NCI-H345 (cell line): ENCODE measurements at regions not wholly inside any gene's neighbourhood (a gene's known extent, or its start where the extent isn't known, plus 50 kb on each side); places are given as distances from the start of the nearest gene placed in this dataset.
A peak's percentile ranks its signal among the peaks of the same experiment; 100 is the strongest.

ENCODE experiments used
- DNase-seq: peaks from one replicate; lab custom pipeline; 2025; lab: John Stamatoyannopoulos, UW

DNA sequence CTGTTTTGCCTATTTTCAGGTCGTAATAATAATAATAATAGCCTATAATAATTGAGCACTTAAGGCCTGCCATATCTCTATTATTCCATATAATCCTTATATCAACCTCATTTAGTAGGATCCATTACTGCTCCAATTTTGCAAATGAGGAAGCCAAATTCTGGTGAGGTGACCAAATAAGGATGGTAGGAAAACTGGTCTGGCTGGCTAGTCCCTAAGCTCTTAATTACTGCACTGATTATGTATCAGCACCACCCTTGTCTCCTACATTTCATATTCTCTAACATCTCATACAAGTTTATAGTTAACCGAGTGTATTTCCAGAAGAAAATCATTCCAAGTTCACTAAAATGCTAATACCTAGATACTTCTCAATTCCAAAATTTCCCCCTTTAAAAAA lies 166.5 kb upstream of the RGMB start:
- no peak for DNase-seq

DNA sequence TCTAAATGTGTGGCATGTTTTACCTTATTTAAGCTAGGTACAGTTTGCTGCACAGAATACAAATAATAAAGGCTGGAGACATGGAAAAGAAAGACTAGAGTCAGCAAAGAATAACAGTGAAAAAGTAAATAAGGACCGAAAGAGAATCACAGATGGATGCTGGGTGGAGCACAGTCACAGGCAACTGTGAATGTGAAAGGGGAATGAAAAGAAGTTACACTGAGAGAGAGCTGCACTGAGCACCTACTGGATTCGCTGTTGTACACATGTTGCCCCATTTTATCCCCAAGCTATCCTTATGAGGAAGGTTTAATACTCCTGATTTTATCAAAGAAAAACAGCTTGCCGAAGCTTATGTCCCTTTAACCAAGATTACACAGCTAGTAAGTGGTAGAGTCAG lies 165.4 kb upstream of the RGMB start:
- no peak for DNase-seq

DNA sequence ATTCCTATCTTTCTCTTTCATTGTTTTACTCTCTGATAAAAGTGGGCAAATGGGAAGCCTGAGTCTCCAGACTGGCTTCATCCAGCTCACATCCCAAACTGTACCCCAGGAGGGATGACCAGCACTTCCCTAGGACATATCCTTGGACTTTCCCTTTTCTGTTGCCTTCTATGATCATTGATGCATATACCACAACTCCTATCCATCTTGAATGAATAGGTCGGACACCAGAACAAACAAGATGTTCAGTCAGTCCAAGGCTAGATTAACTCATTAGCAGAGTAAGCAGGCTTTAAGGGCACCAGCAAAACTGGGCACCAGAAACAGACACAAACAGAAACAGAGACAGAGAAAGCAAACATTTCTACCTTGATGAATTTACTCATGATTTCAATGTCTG lies 159.1 kb upstream of the RGMB start:
- DNase-seq: no peak

DNA sequence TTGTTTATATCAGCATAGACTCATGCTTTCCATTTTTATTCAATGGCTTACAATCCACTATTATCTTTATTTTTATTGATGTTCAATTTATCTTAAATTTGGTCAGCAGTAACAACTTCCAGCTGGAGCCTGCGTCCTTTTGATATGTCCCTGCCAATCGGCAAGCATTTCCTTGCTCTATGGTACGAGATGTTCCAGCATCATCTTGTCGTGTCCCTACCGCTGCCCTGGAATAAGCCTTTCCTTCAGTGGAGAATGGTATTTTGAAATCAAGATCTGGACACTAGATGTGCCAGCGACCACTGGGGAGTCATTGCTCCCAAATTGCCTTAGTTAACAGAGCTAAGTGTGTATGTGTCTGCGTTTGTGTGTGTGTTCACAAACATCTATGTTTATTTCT lies 151.6 kb upstream of the RGMB start:
- DNase-seq: no peak

DNA sequence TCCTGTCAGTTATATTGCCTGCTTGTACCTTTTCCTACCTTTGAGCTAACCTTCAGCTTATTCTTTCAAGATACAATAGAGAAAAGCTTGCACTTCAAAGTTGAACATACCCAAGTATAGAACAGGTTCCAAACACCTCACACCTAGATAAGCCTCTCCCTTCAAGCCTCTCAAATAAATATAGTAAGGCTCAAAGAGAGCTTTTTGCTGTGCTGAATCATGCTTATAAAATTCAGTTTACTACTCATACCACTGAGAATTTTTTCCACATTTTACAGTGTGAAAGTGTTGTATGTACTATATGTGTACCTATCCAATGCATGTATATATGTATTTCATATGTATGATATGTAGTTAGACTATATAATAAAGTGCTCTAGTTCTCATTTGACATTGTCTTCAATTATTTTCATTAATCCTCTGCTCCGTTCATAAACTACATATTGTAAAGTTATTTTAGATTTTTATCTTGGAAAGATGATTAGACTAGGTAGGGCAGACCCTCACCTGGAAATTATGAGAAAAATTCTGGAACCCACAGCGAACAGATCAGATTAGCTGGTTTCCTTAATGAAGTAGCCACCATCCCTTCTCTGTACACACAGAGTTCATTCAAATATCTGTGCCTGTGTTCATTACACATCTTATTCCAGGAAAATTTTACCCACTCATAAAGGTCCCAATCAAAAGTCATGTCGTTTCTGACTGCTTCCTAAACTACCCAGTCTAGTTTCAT lies 149.2 kb upstream of the RGMB start:
- DNase-seq: no peak

DNA sequence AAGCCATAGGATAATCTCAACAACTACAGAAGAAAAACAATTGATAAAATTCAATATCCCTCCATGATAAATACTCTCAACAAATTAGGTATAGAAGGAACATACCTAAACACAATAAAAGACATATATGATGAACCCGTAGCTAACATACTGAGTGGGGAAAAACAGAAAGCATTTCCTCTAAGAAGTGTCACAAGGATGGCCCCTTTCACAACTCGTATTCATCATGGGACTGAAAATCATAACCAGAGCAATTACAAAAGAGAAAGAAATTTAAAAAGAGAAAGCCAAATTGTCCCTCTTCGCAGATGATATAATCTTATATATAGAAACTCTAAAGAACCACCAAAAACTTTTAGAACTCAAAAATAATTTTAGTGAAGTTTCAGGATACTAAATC lies 146.3 kb upstream of the RGMB start:
- DNase-seq: no peak

DNA sequence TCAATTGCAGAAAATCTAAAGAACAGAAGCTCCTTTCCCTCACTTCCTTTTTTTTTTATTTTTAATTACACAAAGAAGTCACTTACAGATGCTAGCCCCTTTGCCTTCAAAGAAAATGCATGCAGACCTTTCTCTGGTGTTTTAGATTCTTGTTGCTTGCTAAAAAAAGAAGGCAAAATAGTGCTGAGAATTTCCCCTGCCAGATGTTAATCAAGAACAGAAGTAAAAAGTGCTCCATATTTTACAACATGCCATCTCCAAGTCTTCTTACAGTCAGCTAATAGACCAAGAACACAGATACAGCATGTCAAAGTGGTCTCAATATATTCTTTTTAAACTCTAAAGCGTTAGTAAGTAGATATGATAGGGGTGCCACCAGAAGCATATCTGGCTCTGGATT lies 142.8 kb upstream of the RGMB start:
- DNase-seq: no peak

DNA sequence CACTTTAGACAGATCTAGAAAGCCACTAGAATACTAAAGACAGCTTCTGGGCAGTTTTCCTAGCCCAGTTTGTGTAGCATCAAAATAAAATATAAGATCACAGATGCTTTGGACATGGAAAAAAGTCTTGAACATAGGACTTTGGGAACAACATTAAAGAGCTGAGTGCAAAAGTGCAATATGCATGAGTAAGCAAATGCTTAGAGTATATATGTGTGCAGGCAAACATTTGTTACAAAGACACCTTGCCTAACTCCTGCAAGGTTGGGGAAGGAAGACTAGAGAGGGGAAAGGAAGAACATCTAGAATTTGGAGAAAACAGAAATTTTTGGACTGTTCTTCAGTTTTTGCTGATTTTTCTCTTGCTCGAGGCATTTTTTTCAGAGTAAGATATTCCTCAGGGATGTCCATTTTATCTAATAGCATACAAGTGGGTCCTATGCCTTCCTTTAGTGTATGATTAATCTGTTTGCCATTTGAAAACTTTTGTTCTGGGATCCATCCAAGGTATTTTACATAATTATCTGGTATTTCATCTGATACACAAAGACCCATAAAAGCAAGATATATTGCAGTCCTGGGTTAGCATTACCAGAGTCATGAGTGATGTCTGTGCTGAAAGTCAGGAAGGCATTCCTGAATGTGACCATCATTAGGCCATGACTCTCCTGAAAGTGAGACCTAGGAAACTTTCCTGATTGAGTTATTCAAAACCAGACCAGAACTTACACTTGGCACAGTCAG lies 142.0 kb upstream of the RGMB start:
- DNase-seq: no peak

DNA sequence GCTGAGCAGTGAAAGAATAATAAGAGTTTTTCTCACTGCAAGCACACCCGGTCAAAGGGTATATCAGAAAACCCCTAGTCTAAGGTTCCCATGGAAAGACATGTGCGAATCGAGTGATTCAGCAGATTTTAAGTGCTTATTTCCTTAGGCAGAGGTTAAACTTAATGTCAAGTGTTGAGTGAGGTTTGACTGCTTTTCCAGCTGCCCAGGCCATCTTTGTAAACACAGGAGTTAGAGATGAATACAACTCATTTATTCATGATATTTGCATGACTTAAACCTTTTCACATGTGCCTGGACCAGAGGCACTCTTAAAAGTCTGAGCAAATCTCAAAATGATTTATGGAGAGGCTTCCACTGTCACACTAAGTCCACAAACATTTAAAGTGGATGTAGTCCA lies 137.8 kb upstream of the RGMB start:
- DNase-seq: no peak

DNA sequence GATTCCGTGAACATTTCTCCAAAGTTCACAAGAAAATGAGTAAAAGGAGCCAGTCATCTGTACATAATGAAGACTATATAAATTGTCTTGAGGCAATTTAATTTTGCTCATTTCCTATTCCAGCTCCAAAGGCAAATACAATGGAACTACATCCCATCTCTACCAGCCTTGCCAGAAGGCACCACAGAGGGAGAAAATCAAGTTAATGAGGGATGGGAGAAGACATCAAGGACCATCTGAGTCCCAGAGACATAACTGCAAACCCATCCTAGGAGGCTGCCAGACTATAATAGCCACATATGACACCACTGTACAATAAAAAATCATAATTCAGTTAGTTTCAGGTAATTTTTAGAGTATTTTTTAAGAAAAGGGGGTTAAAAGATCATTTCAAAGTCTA lies 136.3 kb upstream of the RGMB start:
- no peak for DNase-seq

DNA sequence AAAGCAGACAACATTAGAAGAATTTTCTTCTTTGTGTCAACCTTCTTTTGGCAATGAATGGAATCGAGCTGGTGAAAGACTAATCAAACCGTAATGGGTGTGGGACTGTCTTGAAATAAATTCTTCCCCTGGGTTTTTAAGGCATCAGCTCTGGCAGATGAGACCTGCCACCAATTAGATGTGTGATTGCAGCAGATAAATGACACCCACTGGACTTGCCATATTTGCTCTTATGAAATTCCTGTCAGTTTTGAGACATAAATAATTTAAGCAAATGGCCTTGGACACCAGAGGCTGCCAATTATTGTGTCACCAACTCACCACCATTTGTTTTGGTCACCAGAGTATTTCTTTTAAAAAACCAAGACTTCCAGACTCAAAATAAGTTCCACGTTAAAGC lies 135.9 kb upstream of the RGMB start:
- no peak for DNase-seq

DNA sequence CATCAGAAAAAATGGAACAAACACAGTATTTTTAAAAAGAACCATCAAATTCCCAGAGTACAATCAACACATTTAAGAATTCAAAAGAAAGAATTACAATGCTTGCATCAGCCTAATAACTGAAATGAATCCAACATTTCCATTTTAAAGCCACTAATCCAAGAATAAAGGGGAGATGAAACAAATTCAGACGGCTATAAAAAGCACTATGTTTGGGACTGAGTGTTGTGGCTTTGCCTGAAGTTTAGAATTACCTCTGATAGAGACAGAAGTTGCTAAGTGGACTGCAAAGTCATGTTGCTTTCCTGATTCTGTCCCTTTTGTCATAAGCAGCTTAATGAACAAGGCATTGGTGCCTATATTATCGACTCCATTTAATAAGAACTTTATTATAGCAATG lies 135.4 kb upstream of the RGMB start:
- no peak for DNase-seq

DNA sequence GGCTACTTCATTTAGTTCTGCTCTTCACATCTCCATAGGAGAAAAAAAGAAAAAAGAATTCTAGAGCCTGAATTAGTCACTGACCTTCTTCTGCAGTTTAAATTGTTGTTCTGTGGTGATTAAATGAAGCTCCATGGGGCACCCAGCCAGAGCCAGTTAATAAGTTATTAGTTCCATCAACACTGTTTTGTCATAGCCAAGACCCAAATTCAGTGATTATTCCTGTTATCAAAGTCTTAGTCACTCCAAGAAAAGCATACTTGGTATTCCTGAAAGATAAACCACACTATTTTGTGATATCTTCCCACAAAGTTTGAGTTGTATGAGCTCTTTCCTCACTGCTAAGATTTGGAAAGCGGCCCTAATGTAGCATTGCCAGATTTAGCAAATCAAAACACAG lies 134.8 kb upstream of the RGMB start:
- no peak for DNase-seq

DNA sequence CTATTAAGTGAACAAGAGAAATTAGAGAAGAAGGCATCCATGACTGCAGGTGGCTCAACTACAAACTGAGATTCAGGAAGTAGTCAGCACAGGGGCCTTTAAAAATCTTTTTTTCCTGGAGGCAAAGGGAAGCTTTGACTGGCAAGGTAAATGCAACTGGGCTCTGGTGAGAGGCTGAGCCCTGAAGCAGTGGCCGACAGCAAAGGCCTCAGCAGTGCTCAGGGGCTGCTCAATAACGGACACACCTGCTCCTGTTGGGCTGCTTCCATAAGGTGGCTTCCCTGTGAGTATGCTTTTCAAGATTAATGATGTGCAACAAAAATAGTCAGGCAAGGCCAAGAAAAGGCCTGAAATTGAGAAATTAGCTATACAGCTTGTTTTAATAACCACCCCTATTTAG lies 134.2 kb upstream of the RGMB start:
- DNase-seq: peak; percentile 66

DNA sequence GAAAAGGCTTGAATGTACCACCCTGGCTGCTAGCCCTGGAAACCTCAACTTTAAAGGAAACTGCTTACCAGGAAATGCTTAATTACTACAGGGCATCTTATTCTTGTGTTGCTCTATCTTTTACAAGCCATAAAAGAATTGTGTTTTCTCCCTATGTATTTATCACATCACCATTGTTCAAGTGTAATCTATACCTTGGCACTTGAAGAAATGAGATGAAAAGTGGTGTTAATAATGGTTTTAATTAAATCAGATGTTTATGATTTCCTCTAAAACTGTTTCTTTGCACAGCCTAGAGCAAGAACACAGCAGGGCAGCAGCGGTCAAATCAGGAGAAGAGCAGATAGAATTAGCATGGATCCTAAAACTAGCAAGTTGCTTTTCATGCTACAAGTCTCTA lies 131.8 kb upstream of the RGMB start:
- DNase-seq: no peak

DNA sequence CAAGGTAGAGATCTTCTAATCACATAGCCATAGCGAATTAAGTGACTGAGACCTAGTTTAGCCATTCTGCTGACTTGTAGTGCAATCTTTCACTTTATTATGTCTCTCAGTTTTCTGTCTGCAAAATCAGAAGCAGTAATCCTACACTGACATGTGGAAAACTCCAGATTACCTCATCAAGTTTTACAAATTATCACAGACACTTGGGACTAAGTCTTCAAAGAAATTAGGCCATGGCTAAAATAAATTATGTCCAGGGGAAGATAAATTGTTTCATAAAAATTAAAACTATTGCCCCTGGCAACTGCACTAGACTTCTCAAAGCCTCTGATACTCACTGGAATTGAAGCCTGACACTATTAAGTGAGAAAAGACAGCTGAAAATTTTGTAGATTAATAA lies 129.9 kb upstream of the RGMB start:
- DNase-seq: no peak

DNA sequence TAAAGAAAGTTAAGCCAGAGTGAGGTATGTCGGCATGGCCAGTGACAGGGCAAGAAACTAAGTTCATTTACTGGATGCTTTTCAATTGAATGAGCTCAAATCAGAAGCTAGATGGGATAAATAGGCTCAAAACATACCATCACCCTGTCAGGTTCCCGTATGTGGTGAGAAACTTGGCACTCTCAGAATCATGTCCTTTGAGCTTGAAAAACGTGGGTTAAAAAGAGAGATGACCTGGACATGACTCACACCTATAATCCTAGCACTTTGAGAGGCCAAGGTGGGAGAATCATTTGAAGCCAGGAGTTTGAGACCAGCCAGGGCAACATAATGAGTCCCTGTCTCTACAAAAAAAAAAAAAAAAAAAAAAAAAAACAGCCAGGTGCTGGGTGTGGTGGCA lies 121.7 kb upstream of the RGMB start:
- DNase-seq: no peak

DNA sequence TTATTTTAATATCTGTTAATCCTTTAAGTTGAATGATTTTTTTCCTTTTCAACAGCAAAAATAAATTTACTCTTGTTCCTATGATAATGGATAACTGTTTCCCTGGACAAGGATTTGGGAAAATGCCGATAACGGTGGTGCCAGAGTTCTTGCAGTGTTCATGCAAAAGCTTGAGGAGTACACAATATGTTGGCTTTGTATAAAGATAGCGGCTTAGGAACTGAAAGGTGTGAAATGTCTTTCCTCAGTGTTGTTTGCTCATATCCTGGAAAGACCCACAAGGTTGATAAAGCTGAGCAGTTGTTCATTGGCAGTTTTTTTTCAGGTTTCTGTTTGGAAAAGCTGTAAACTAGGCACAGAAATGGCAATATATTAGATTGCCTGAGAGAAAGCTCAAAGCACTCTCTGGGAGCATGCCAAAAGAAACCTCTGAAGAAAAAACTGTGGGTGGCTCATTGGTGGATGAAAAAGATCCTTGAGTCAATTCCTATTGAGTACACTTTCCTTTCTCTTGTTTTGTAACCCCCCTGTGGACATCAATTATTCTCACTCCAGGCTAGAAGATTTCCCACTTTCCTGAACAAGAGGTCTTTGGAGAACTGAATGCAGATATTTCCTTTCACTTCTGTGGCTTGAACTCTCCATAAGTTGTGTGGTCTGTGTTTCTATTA lies 117.2 kb upstream of the RGMB start:
- DNase-seq: peak; percentile 0

DNA sequence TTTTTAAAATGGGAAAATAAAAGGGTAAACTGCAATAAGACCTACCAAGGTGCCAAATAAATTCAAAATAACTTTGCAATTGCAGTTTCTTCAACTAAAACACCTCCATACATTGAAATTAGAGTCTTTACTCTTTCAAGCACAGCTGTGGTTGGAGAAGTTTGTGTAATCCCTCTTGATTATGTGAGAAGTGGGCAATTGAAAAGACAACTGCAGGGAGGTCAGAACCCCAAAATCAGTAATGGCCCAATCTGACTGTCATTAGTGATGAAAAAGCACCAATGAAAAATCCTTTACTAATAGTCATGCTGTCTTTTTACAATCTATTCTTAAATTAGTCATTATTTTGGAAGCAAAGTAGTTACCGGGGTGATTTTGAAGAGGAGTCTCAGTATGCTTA lies 116.7 kb upstream of the RGMB start:
- DNase-seq: no peak

DNA sequence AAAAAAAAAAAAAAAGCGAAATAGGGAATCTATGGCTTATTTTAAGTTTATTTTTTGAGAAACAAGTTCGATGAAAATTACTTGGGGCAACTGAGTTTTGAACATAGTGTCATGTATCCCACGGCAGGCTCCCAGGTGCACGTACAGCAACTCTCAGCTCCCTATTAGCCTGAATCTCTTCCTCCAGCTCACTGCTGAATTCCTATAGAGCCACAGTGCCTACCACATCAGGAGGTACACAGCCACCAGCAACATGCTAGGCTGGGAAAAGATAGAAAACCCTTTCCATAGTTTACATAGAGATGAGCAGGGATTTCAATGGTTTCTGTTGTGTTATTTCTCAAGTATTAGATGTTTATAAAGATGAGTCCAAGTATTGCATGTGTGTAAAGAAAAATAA lies 115.9 kb upstream of the RGMB start:
- DNase-seq: no peak

DNA sequence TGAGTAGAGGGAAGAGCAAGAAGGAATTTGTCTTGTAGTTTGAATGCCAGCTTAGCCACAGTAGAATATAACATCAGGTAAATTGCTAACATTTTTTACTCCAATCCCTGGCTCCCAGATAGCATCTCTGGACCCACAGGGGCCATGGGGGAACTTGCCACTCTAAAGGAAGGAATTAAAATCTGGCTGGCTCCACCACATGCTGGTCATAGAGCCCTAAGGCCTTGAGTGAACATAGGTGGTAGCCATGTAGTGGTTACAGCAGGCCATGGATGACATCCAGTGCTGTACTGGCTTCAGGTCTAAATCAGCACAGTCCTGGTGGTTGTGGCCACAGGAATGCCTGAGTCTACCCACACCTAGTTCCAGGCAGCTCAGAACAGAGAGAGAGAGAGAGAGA lies 109.9 kb upstream of the RGMB start:
- DNase-seq: no peak

DNA sequence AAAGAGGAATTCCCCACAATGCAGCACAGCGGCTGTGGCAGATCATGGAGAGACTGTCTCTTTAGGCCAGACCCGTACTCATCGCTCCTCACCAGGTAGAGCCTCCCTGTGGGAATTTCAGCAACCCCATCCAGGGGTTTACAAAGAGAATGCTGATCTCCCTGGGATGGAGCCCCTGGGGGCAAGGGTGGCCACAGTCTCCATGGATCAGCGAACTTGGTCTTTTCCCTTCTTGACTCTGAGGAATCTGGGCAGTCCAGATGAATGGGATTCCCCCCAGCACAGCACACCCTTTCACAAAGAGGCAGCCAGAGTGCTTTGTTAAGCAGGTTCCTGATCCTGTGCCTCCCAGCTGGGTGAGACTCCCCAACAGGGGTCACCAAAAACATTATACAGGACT lies 108.7 kb upstream of the RGMB start:
- DNase-seq: no peak

DNA sequence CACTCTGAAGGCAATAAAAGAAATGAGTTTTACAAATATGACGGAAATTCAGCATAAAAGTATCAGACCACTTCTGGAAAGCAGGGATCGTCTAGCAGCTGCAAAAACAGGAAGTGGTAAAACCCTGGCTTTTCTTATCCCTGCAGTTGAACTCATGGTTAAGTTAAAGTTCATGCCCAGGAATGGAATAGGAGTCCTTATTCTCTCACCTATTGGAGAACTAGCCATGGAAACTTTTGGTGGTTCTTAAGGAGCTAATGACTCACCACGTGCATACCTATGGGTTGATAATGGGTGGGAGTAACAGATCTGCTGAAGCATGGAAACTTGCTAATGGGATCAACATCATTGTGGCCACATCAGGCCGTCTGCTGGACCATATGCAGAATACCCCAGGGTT lies 93.5 kb upstream of the RGMB start:
- no peak for DNase-seq

DNA sequence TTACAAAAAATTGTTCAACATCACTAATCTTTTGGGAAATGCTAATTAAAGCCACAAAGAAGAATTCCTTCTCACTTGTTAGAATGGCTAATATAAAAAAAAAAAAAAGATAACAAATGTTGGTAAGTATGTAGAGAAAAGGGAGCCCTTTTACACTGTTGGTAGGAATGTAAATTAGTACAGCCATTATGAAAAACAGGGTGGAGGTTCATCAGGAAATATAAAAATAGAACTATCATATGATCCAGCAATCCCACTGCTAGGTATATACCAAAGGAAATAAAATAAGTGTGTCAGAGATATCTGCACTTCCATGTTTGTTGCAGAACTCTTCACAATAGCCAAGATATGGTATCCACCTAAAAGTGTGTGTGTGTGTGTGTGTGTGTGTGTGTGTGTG lies 83.5 kb upstream of the RGMB start:
- DNase-seq: no peak
